Tibial nerve (tissue), 4 donors: ENCODE measurements at regions not wholly inside any gene's neighbourhood (a gene's known extent, or its start where the extent isn't known, plus 50 kb on each side); places are given as distances from the start of the nearest gene placed in this dataset.

Experiments used
- DNase-seq, 2 donors: peaks; one replicate each; pipeline ENCODE4 v3.0.0-alpha.2; 2019; ENCODE audit warnings: low spot score in 2 of 2
- H3K27ac ChIP-seq, 4 donors: fragments of 200-600 bp; sonication (generic) in 3 of 4; one replicate each; pipeline ENCODE4 v1.5.1; 2017 to 2019; ENCODE audit warnings: mild to moderate bottlenecking in 1 of 4
- H3K27me3 ChIP-seq, 2 donors: fragments of 200-600 bp; sonication (generic) in 1 of 2; one replicate each; pipeline versions ENCODE4 v1.5.1 to v1.6.0; 2017 to 2019
- H3K36me3 ChIP-seq, 3 donors: fragments of 200-600 bp; sonication (generic); one replicate each; pipeline ENCODE4 v1.5.1; 2018 to 2019
- H3K4me1 ChIP-seq, 4 donors: fragments of 200-600 bp; sonication (generic) in 3 of 4; one replicate each; pipeline ENCODE4 v1.5.1; 2017 to 2019
- H3K4me3 ChIP-seq, 4 donors: fragments of 200-600 bp; sonication (generic) in 3 of 4; one replicate each; pipeline ENCODE4 v1.5.1; 2017 to 2019; ENCODE audit warnings: mild to moderate bottlenecking in 1 of 4, moderate library complexity in 1 of 4
- H3K9me3 ChIP-seq, 4 donors: fragments of 200-600 bp; sonication (generic) in 3 of 4; one replicate each; pipeline ENCODE4 v1.5.1; 2017 to 2019
- CTCF ChIP-seq, 5 experiments: fragments of 200-600 bp in 3 of 5; fragments of 450-650 bp in 2 of 5; sonication (generic) in 3 of 5; IDR thresholded peaks; one replicate each; pipeline ENCODE4 v1.5.1; 2016 to 2019; ENCODE audit warnings: antibody characterized with exemption in 5 of 5, mild to moderate bottlenecking in 3 of 5, moderate library complexity in 2 of 5
- EP300 ChIP-seq, 2 donors: sonication (generic); formaldehyde crosslinking; IDR thresholded peaks; one replicate each; pipeline ENCODE4 v1.6.1; 2017; ENCODE audit warnings: antibody characterized with exemption in 2 of 2, mild to moderate bottlenecking in 1 of 2
- POLR2A ChIP-seq, 2 donors: fragments of 450-650 bp; IDR thresholded peaks; one replicate each; pipeline ENCODE4 v1.6.1; 2017; ENCODE audit warnings: antibody characterized with exemption in 2 of 2, mild to moderate bottlenecking in 2 of 2, moderate library complexity in 2 of 2
- WGBS, 2 donors: methylation state at CpG; one replicate each; pipeline ENCODE4 v1.1.5; 2018; 5-methylcytosine and 5-hydroxymethylcytosine counted together

- 69 to 76% methylated on average over 2 of the region's 2 CpGs for WGBS, 2 donors
- no peaks in the 10 kb centered on the region for H3K4me1 ChIP-seq
- no peaks in the 10 kb centered on the region for H3K27me3 ChIP-seq
- no peaks in the 10 kb centered on the region for H3K36me3 ChIP-seq
- DNase-seq, result no peak
- H3K9me3 ChIP-seq, result peaks cover 0 to 36% (median 5%) of the 10 kb centered on the region in 4 donors
- H3K4me3 ChIP-seq, result no peak overlapping the region
- H3K27ac ChIP-seq, result no peak overlapping the region
- no peak for TF ChIP-seq CTCF (IDR thresholded peaks at IDR 0.05)
- no peak for TF ChIP-seq POLR2A (IDR thresholded peaks at IDR 0.05)
- TF ChIP-seq EP300 (IDR thresholded peaks at IDR 0.05), result no peak
These were observed 108.2 kb upstream of the SRD5A3 start for GRCh38 chr4:55237839-55238238.

- 74 to 85% methylated on average over 2 of the region's 2 CpGs for WGBS, 2 donors
- DNase-seq, result no peak
- TF ChIP-seq POLR2A (IDR thresholded peaks at IDR 0.05) (no peak), CTCF (IDR thresholded peaks at IDR 0.05) (no peak), EP300 (IDR thresholded peaks at IDR 0.05) (no peak)
- H3K9me3 ChIP-seq, result peaks cover 0 to 36% (median 5%) of the 10 kb centered on the region in 4 donors
- no peaks in the 10 kb centered on the region for H3K36me3 ChIP-seq
- H3K4me1 ChIP-seq, result no peaks in the 10 kb centered on the region
- no peaks in the 10 kb centered on the region for H3K27me3 ChIP-seq
- no peak overlapping the region for H3K27ac ChIP-seq
- H3K4me3 ChIP-seq, result no peak overlapping the region
These were observed 107.6 kb upstream of the SRD5A3 start for GRCh38 chr4:55238407-55238806.

- peaks cover 0 to 27% (median 5%) of the 10 kb centered on the region in 4 donors for H3K9me3 ChIP-seq
- WGBS, 2 donors, result 70 to 72% methylated on average over 9 to 14 of the region's 14 CpGs
- H3K4me1 ChIP-seq, result no peaks in the 10 kb centered on the region
- no peaks in the 10 kb centered on the region for H3K27me3 ChIP-seq
- no peaks in the 10 kb centered on the region for H3K36me3 ChIP-seq
- no peak overlapping the region for H3K4me3 ChIP-seq
- H3K27ac ChIP-seq, result no peak overlapping the region
- no peak for DNase-seq
- TF ChIP-seq CTCF (IDR thresholded peaks at IDR 0.05) (no peak), POLR2A (IDR thresholded peaks at IDR 0.05) (no peak), EP300 (IDR thresholded peaks at IDR 0.05) (no peak)
These were observed 104.6 kb upstream of the SRD5A3 start for GRCh38 chr4:55241461-55241860.

GRCh38 chr4:55242506-55242905 lies 103.5 kb upstream of the SRD5A3 start:
- no peaks in the 10 kb centered on the region for H3K36me3 ChIP-seq
- H3K4me1 ChIP-seq, result no peaks in the 10 kb centered on the region
- H3K4me3 ChIP-seq, result no peak overlapping the region
- 80 to 95% methylated on average over 4 of the region's 4 CpGs for WGBS, 2 donors
- no peak for DNase-seq
- TF ChIP-seq POLR2A (IDR thresholded peaks at IDR 0.05) (no peak), EP300 (IDR thresholded peaks at IDR 0.05) (no peak), CTCF (IDR thresholded peaks at IDR 0.05) (no peak)
- no peaks in the 10 kb centered on the region for H3K27me3 ChIP-seq
- H3K27ac ChIP-seq, result no peak overlapping the region
- H3K9me3 ChIP-seq, result peaks cover 0 to 26% (median 5%) of the 10 kb centered on the region in 4 donors

- H3K4me3 ChIP-seq, result no peak overlapping the region
- WGBS, 2 donors, result 83 to 99% methylated on average over 5 of the region's 5 CpGs
These were observed 98.5 kb upstream of the SRD5A3 start for GRCh38 chr4:55247521-55247920.

More at GRCh38 chr4:55247521-55247920, 98.5 kb upstream of the SRD5A3 start:
- H3K9me3 ChIP-seq, result no peaks in the 10 kb centered on the region
- no peaks in the 10 kb centered on the region for H3K36me3 ChIP-seq
- no peak for DNase-seq
- no peaks in the 10 kb centered on the region for H3K4me1 ChIP-seq
- H3K27ac ChIP-seq, result no peak overlapping the region
- TF ChIP-seq CTCF (IDR thresholded peaks at IDR 0.05) (no peak), EP300 (IDR thresholded peaks at IDR 0.05) (no peak), POLR2A (IDR thresholded peaks at IDR 0.05) (no peak)
- no peaks in the 10 kb centered on the region for H3K27me3 ChIP-seq
